ENCODE measurements at regions not wholly inside any gene's neighbourhood (a gene's known extent, or its start where the extent isn't known, plus 50 kb on each side); places are given as distances from the start of the nearest gene placed in this dataset.

DNA sequence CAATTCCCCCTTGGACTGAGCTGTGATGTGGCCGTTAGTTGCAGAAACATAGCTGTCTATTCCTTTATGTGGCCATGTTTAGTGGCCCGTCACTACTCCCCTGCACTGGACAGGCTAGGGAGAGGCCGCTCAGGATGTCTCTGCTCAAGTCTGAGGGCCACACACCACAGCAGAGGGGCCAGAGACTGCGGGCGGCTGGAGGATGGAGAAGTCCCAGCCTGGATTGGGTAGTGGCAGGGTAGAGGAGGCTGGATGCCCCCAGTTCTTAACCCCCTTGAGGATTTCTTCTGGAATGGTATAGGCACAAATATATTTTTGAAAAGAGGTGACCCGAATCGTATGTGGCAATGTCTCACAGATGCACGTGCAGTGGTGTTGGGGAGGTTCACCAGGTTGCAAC lies 116.4 kb upstream of the B3GAT1 start:
- TF ChIP-seq, protein P1, sequence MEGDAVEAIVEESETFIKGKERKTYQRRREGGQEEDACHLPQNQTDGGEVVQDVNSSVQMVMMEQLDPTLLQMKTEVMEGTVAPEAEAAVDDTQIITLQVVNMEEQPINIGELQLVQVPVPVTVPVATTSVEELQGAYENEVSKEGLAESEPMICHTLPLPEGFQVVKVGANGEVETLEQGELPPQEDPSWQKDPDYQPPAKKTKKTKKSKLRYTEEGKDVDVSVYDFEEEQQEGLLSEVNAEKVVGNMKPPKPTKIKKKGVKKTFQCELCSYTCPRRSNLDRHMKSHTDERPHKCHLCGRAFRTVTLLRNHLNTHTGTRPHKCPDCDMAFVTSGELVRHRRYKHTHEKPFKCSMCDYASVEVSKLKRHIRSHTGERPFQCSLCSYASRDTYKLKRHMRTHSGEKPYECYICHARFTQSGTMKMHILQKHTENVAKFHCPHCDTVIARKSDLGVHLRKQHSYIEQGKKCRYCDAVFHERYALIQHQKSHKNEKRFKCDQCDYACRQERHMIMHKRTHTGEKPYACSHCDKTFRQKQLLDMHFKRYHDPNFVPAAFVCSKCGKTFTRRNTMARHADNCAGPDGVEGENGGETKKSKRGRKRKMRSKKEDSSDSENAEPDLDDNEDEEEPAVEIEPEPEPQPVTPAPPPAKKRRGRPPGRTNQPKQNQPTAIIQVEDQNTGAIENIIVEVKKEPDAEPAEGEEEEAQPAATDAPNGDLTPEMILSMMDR (IDR thresholded peaks at IDR 0.05), result no peak
- TF ChIP-seq POLR2A (IDR thresholded peaks at IDR 0.05), result no peak
- TF ChIP-seq POLR2AphosphoS5 (IDR thresholded peaks at IDR 0.05; ENCODE audit: insufficient read depth in 1 of 2, low read depth in 1 of 2), result no peak
